Neural crest cell (in vitro differentiated cells): ENCODE measurements at regions not wholly inside any gene's neighbourhood (a gene's known extent, or its start where the extent isn't known, plus 50 kb on each side); places are given as distances from the start of the nearest gene placed in this dataset.

Source experiments
- DNase-seq: peaks from one replicate; pipeline ENCODE4 v3.0.0; 2021; ENCODE audit warnings: low read depth, mixed read lengths, low spot score
- H3K27ac Mint-ChIP-seq: one replicate; pipeline ENCODE4 v1.8.0; 2021; ENCODE audit warnings: mild to moderate bottlenecking, mixed read lengths; ENCODE audit not compliant: unreplicated experiment
- H3K27me3 Mint-ChIP-seq: 2 replicates; pipeline ENCODE4 v1.8.0; 2021; ENCODE audit warnings: low read depth, mild to moderate bottlenecking, mixed read lengths
- H3K36me3 Mint-ChIP-seq: 2 replicates; pipeline ENCODE4 v1.8.0; 2021; ENCODE audit warnings: low read depth, mild to moderate bottlenecking, mixed read lengths
- H3K4me1 Mint-ChIP-seq: 2 replicates; pipeline ENCODE4 v1.8.0; 2021; ENCODE audit warnings: mixed read lengths
- H3K4me3 Mint-ChIP-seq: one replicate; pipeline ENCODE4 v1.8.0; 2021; ENCODE audit warnings: mild to moderate bottlenecking, mixed read lengths
- H3K9me3 Mint-ChIP-seq: 2 replicates; pipeline ENCODE4 v1.8.0; 2021; ENCODE audit warnings: mixed read lengths
- CTCF ChIP-seq: fragments of 200-600 bp; sonication (generic); conservative IDR thresholded peaks from 2 replicates; pipeline ENCODE4 v1.5.0; 2021; ENCODE audit warnings: antibody characterized with exemption, mild to moderate bottlenecking

- no peak overlapping the region for H3K27ac Mint-ChIP-seq
- no peak for DNase-seq
- no peaks in the 10 kb centered on the region for H3K9me3 Mint-ChIP-seq
- peaks cover 5% of the 10 kb centered on the region for H3K4me1 Mint-ChIP-seq
- no peaks in the 10 kb centered on the region for H3K27me3 Mint-ChIP-seq
- H3K4me3 Mint-ChIP-seq, result no peak overlapping the region
- TF ChIP-seq CTCF, result no peak
- no peaks in the 10 kb centered on the region for H3K36me3 Mint-ChIP-seq
Observed at GRCh38 chr11:134524896-134525845, 113.1 kb upstream of the B3GAT1 start.

- H3K27me3 Mint-ChIP-seq, result no peaks in the 10 kb centered on the region
- H3K27ac Mint-ChIP-seq, result no peak overlapping the region
Observed at GRCh38 chr11:134524201-134524600, 112.2 kb upstream of the B3GAT1 start.

GRCh38 chr11:134522782-134523570 is 110.9 kb upstream of the B3GAT1 start:
- Mint-ChIP-seq H3K4me1 (peaks cover 11% of the 10 kb centered on the region), H3K36me3 (no peaks in the 10 kb centered on the region), H3K27ac (no peak overlapping the region), H3K27me3 (no peaks in the 10 kb centered on the region), H3K4me3 (no peak overlapping the region), H3K9me3 (no peaks in the 10 kb centered on the region)
- TF ChIP-seq CTCF, result no peak
- DNase-seq, result no peak

More at GRCh38 chr11:134524201-134524600, 112.2 kb upstream of the B3GAT1 start:
- H3K36me3 Mint-ChIP-seq, result no peaks in the 10 kb centered on the region
- H3K9me3 Mint-ChIP-seq, result no peaks in the 10 kb centered on the region
- TF ChIP-seq CTCF, result no peak
- peaks cover 11% of the 10 kb centered on the region for H3K4me1 Mint-ChIP-seq
- no peak overlapping the region for H3K4me3 Mint-ChIP-seq
- no peak for DNase-seq

- Mint-ChIP-seq H3K9me3 (no peaks in the 10 kb centered on the region), H3K27ac (no peak overlapping the region), H3K4me3 (no peak overlapping the region), H3K27me3 (no peaks in the 10 kb centered on the region), H3K36me3 (no peaks in the 10 kb centered on the region), H3K4me1 (peaks cover 13% of the 10 kb centered on the region)
- TF ChIP-seq CTCF, result no peak
- DNase-seq, result no peak
Observed at GRCh38 chr11:134521452-134522289, 109.6 kb upstream of the B3GAT1 start.

- H3K36me3 Mint-ChIP-seq, result no peaks in the 10 kb centered on the region
- H3K4me3 Mint-ChIP-seq, result no peak overlapping the region
- no peaks in the 10 kb centered on the region for H3K27me3 Mint-ChIP-seq
- H3K9me3 Mint-ChIP-seq, result no peaks in the 10 kb centered on the region
- no peak for DNase-seq
- no peak for TF ChIP-seq CTCF
- peaks cover 17% of the 10 kb centered on the region for H3K4me1 Mint-ChIP-seq
- no peak overlapping the region for H3K27ac Mint-ChIP-seq
Observed at GRCh38 chr11:134521001-134521400, 109.0 kb upstream of the B3GAT1 start.
